Ureter (tissue), 1 donor: ENCODE measurements at regions not wholly inside any gene's neighbourhood (a gene's known extent, or its start where the extent isn't known, plus 50 kb on each side); places are given as distances from the start of the nearest gene placed in this dataset.
"Not testable (repeated sequence)": the region's sequence is repeated elsewhere in the genome, so short reads cannot be mapped to it uniquely, and the experiment has no call there.

Experiments used
- DNase-seq: peaks from one replicate; pipeline ENCODE4 v3.0.0-alpha.2; 2020; ENCODE audit warnings: low spot score
- donor health status: DM: yes; HTN: yes; CAD: no.

- DNase-seq: no peak
These were observed 1206.7 kb upstream of the CDH2 start for GRCh38 chr18:29383311-29384273.

GRCh38 chr18:29378651-29379136 lies 1201.8 kb upstream of the CDH2 start:
- no peak for DNase-seq

DNA sequence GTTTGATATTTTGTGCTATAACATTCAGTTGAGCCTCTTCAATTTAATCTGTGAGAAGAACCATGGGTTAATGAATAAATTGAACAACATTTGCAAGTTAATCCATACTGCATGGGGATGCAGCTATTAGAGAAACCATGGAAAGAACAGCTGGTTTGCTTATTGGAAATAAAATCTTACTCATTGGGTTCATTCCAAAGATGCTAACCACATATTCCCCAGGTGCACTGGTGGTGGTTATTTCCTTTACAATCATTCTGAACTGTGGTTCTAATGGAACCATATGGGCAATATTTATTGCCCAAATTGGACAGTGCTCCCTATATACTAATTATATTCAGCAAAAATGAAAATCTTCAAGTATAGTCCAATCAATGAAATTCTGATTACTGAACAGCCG lies 1200.4 kb upstream of the CDH2 start:
- DNase-seq: no peak

- no peak for DNase-seq
These were observed 1196.1 kb upstream of the CDH2 start for GRCh38 chr18:29373000-29373399.

DNA sequence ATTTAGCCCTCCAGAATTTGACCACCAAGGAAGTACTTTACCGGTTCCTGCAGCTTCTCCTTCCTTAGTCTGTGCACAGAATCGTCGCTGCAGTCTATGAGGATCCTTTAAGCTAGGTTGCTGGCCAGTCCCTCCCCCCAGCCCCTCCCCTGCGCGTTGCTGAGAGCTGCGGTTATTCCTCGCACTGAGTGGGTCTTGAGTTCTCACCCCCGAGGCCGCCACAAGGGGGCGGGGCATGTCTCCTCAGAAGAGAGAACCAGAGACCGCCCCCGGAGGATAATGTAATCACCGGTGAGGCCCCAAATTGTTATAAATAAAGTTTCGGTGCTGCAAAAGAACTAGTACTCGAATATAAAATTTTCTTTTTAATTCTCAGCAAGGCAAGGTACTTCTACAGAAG lies 1184.9 kb upstream of the CDH2 start:
- no peak for DNase-seq

DNA sequence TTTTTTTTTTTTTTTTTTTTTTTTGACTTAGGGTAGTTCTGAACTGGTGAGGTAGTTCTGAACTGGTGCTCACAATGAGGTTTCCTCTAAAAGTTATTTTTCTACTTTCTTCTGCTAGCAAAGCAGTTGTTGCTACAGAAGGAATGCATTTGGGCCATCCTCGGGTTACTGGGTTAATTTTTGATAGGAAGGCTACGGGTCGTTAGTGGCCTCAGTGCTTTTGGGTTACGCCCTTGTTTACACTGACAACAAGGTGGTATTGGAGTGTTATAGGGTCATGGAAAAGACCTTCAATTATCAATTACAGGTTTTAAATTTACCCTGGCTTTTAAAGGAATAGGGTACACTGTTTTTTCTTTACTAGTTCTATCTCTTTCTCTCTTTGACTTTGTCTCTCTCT lies 1183.7 kb upstream of the CDH2 start:
- DNase-seq: not testable (repeated sequence)

GRCh38 chr18:29359222-29359621 lies 1182.3 kb upstream of the CDH2 start:
- DNase-seq: not testable (repeated sequence)

DNA sequence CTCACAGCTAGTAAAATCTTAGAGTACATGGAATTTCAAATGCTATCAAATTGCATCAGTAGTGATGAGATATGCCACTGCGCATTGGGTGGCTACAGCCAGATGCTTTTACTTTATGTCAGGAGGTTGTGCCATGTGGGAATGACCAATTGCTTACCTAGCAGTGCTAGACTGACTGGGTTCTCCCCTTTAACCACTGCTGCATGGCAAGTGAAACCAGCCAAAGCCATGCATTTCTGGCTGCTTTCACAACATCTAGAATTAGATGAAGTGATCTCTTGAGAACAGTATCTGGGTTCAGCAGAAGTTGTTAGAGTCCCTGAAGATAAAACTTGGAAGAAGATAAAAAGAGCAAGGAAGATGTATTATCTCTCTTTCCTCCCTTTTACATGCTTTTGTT lies 1174.2 kb upstream of the CDH2 start:
- no peak for DNase-seq

DNA sequence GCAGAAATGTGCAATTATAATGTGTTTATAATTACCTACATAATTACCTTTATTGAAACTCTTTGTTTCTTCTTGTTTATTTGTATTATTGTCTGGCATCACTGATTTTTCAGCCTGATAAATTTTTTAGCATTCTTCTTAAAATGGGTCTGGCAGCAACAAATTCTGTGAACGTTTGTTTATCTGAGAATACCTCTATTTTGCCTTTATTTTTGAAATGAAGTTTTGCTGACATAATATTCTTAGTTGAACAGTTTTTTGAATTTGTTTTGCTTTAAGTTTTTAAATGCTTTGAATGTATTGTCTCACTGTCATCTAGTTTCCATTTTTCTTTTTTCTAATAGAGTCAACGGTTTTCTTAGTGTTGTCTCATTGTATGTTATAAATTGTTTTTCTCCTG lies 1152.0 kb upstream of the CDH2 start:
- DNase-seq: no peak

- DNase-seq: no peak
These were observed 1149.3 kb upstream of the CDH2 start for GRCh38 chr18:29326214-29326613.

DNA sequence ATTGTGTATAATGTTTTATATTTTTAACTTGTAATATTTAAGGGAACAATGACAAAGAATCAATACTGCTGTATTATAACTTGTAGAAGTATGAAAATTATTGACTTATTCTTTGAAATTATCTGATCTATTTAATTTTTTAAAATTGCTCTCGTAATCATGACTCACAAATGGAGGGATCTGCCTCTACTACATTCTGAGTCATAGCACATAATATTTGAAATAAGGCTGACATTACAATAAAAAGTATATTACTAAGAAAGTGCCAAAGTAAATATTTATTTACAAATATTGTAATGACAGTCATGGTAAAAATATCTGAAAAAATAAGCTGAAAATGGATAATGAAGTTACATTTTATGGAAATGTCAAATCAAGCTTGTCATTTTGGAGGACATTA lies 1144.6 kb upstream of the CDH2 start:
- no peak for DNase-seq

DNA sequence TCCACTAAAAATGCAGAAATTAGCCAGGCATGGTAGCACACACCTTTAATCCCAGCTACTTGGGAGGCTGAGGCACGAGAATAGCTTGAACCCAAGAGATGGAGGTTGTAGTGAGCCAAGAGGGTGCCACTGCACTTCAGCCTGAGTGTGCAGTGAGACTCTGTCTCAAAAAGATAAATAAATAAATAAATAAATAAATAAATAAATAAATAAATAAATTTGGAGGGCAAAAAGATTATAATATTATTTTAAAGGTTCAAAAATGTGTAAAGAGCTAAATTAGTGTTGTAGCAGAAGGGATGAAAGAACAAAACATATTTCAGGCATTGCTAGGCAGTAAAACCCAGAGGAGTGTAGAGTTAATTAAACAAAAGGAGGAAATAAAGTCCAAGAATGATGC lies 1136.4 kb upstream of the CDH2 start:
- DNase-seq: no peak

GRCh38 chr18:29311580-29311979 lies 1134.7 kb upstream of the CDH2 start:
- no peak for DNase-seq

DNA sequence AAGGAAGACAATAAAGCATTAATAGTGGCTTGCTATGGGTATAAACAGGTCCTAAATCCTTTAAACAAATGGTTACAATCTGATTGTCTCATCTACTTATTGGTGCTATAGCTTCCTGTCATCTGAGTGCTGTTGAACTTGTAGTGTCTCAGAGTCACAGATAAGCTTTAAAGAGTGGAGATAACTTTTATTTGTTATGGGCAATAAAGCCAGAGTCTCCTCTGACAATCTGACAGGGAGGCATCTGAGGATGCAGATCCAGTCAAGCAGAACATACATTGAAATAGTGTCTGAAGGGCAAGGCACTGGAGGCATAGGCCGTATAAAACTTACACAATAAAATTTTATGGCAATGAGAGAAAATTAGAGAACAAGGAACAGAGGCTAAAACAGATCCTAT lies 1132.4 kb upstream of the CDH2 start:
- no peak for DNase-seq

DNA sequence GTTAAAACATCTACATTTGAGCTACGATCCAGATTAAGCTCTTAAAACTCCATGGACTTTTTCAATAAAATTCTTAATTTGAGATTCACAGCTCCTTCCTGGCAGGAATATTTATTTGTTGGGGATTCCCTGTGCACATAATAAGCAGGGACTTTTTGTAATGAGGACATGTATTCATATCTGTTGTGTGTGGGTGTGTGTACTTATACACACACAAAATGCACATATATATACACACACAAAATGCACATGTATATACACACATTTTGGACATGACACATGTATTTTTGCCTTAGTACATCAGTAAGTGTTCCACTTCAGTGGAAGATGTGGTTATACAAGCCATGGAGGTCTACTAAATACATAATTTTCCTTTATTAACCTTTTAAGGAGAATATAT lies 1131.1 kb upstream of the CDH2 start:
- DNase-seq: no peak

DNA sequence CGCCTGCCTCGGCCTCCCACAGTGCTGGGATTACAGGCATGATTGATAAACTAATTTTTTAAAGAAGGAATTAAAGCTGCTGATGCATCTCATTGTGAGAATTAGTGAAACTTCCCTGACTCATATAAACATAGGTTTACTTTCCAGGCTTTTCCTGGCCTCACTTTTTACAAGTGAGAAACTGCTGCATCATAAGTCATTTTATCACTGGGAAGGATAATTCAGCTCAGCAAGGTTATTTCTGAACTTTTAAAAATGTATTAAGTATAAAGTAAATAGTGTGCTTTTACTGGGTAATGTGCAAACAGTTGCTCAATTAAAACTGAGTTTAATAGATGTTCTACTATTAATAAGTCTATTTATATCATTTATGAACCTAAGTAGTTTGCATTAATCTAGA lies 1130.3 kb upstream of the CDH2 start:
- no peak for DNase-seq

GRCh38 chr18:29305516-29305915 lies 1128.6 kb upstream of the CDH2 start:
- no peak for DNase-seq

GRCh38 chr18:29301048-29301447 lies 1124.1 kb upstream of the CDH2 start:
- no peak for DNase-seq

DNA sequence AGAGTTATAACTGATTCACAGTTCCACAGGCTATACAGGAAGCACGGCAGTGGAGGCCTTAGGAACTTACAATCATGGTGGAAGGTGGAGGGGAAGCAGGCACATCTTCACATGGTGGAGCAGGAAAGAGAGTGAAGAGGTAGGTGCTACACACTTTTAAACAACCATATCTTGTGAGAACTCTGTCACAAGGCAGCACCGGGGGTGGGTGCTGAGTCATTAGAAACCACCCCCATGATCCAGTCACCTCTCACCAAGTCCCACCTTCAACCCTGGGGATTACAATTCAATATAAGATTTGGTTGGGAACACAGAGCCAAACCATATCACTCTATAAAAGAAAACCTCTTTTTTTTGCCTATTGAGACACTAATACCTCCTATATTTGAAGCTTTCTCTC lies 1108.5 kb upstream of the CDH2 start:
- DNase-seq: no peak

DNA sequence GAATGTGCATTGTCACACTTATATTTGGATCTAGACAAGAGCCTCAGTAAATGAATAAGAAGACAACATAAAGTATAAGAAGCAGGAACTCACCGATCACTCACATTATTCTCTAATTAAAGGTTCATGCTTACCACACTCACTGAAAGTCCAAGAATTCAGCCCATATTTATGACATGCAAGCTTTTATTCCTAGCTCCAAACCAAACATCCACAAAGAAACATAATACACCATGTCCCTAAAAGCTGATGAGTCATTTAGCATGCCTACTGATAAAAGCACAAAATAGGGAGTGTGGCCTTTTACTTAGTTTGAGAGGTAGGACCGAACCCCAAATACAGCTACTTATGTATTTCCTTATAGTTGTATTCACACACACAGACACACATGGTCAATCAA lies 1094.6 kb upstream of the CDH2 start:
- no peak for DNase-seq

DNA sequence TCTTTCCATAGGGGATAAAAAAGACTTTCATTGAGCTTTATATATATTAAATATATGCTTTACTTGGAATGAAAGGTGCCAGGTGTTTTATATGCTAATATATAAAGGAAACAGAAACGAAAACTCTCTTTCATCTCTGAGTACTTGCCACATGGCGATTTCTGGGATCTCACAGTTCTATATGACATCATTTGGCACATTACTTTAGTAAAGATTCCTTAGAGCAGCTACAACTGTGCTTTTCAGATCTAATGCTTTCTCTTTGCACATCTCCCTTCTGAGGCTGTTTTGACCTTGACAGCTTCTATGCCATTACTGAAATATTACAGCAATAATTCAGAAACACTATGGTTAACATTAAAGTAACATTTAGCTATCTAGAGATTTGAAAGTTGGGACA lies 1082.9 kb upstream of the CDH2 start:
- DNase-seq: no peak

- no peak for DNase-seq
These were observed 1077.2 kb upstream of the CDH2 start for GRCh38 chr18:29254123-29254522.

DNA sequence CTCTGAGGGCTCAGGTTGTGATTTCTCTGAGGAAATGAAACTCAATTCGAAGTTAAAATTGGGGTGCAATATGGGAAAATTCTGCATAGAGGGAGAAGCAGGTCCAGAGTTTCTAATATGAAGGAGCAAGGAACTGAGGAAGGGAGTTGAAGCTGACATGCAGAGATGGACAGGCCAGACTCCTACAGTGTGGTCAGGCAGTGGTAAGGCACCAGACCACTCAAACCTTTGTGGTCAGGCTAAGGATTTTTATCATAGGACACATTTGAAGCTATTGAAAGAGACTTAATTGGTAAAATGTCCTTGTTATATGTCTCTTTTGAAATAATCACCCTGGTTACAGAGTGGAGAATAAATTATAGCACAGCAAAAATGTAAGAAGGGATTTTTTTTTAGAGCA lies 1074.8 kb upstream of the CDH2 start:
- no peak for DNase-seq

GRCh38 chr18:29250843-29251242 lies 1073.9 kb upstream of the CDH2 start:
- DNase-seq: no peak
